HG03457 (cell line): ENCODE measurements at regions not wholly inside any gene's neighbourhood (a gene's known extent, or its start where the extent isn't known, plus 50 kb on each side); places are given as distances from the start of the nearest gene placed in this dataset.
"Not testable (repeated sequence)": the region's sequence is repeated elsewhere in the genome, so short reads cannot be mapped to it uniquely, and the experiment has no call there.

Experiments
- ATAC-seq: cut with Tn5 transposase; IDR thresholded peaks from one replicate; pipeline ENCODE4 v1.9.1; 2021; ENCODE audit warnings: moderate number of reproducible peaks; ENCODE audit not compliant: unreplicated experiment

DNA sequence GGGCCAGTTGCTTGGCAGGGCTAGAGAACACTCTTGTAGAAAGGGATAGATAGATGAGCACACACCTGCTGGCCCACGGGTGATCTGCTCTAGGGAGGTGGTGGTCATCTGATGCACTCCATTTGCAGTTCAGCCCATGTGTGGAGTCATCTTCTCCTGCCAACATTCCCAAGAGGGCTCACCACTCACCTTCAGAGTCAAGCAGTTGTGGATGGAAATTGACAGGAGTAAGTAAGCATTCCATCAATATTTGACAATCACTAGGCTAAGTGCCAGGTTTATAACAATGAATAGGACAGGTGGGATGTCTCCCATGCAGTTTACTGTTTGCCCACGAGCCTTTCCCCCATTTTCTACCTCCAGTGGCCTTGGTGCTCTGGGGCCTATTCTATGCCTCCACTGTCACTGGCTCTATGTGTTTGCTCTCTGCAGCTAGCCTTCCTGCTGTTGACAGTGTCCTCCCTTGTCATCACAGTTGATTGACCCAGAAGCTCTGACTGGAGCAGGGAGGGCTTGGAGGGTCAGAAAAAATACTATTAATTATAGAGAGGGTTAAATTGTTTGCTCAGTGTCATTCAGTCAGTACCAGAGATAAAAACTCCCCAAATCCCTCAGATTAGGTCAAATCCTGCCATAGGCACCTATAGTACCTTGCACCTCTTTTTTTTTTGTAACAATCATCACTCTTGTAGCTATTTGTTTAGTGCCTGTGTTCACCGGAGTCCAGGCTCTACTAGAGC is 134.6 kb upstream of the PZP start:
- no peak for ATAC-seq

DNA sequence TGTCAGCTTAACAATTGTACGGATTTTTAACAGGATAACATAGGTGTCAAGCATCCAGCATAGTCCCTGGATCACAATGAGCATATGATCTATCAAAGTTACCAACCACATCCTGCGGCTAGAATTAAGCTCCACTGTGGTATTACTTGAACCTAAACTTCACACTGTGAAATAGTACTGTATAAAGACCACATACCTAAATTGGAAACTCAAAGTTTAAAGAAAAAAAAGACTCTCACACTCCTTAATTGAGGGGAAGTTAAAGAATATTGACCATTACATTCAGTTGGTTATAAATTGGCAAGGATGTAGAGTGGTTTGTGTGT is 133.0 kb upstream of the PZP start:
- no peak for ATAC-seq

DNA sequence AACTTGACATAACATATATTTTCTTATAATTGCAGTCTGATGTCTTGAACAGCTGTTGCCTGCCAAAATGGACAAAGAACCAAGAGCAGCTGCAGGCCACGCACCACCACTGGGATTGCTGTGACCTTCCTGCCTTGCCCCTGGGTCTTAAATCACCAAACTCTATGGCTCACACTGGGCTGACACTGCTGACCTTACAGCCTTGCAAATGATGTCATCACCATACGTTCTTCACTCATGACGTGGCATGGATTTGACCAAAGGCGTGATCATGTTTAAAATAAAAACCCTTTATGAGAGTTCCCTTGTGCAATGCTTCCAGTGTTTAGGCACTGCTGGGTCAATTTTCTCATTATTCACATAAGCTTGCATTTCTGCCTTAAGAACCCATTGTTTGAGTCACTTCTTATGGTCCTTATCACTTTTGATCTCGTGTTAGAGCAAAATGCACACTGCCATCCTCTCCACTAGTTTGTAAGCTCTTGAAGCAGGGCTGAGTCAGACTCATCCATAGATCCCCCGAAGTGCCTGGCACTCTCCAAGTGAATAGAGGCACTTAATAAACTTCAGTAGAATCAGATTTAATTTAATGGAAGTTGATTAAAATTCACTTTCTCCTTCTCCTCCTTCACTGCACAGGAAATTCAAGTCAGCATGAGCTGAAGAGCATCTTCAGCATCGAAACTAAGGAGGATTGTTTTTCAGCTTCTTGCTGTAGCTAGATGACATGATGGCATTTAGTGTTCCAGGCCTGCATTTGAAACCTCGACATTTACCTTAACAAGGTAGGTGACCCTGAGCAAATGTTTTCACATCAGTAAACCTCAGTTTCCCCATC is 132.4 kb upstream of the PZP start:
- no peak for ATAC-seq

DNA sequence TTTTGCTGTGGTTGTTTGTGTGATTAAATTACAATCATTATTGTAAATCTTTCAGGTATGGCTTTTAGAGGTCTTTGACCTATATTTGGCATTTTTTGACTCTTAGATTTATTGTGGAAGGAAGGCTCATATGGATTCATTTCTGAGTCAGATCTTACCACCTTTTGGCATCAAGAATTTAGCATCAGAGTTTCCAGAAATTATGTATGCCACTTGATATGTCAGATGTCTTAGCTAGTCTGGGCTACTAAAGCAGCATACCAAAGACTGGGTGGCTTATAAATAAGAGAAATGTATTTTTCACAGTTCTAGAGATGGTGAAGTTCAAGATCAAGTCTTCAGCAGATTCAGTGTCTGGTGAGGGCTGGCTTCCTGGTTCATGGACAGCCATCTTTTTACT is 129.5 kb upstream of the PZP start:
- no peak for ATAC-seq

DNA sequence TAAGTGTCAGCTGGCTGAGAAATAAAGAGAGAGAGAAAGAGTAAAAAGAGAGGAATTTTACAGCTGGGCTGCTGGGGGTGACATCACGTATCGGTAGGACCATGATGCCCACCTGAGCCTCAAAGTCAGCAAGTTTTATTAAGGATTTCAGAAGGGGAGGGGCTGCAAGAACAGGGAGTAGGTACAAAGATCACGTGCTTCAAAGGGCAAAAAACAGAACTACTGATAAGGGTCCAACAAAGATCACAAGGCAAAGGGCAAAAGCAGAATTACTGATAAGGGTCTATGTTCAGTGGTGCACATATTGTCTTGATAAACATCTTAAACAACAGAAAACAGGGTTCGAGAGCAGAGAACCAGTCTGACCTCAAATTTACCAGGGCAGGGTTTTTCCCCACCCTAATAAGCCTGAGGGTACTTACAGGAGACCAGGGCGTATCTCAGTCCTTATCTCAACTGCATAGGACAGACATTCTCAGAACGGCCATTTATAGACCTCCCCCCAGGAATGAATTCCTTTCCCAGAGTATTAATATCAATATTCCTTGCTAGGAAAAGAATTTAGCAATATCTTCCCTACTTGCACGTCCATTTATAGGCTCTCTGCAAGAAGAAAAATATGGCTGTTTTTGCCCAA is 128.3 kb upstream of the PZP start:
- ATAC-seq: not testable (repeated sequence)

DNA sequence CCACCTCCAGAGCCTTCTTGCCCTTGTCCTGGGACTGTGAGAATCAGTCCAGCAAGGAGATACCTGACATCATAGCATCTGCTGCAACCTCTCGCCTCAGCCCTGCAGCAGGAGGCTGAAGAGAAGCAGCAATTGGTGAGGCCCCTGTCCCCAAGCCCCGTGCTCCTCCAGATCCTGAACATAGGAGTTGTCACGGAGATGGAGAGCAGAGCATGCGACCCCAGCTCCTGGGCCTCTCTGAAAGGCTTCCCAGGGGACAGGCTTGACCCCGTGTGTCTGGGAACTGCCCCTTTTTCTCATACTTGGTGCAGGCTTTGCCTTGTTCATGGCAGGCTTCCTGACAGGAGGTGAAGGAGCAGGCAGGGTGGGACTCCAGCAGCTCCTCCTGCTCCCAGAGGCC is 127.7 kb upstream of the PZP start:
- no peak for ATAC-seq

DNA sequence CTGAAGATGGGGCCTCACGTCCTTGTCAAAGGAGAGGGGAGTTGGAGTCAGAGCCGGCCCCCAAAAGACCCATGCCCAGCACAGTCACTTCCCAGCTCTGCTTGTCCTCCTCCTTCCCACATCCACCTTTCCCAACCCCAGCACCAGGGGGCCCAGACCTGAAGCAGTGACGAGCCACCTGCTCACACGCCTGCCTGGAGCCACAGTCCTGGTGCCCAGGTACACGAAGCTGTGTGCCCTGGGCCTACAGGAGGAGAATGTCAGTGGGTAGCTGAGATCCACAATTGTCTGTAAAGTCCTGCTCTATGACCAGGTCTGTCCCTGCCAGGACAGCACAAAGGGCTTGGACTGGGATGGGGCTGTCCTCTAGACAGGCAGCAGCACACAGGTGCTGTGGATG is 126.8 kb upstream of the PZP start:
- no peak for ATAC-seq

DNA sequence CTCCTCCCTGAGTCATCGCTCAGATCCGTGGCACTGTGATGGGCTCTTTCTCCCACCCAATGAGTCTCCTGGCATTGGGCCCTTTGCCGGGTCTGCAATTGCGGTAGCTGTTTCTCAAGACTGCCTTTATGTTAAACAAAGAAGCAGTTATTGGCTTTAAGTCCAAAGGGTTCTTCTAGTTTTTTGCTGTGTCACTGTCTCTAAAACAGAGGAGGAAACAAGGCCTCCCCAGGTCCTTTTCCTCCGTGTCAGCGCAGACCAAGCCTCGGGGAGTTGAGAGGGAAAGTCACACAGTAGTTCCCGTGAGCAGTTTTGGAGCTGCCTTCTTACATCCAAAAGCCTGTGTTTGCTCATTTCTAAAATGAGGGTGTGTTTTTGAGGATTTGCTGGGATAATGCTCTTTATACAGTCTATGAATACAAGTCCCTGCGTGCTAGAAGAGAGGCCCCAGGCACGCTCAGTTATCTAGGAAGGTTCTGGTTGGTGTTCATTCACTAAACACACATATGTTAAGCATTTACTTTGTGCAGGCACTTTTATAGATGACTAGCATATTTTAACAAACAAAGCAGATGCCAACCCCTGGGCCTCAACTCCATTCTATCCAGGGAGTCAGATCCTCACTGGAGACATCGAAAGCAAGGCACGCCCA is 126.0 kb upstream of the PZP start:
- no peak for ATAC-seq

DNA sequence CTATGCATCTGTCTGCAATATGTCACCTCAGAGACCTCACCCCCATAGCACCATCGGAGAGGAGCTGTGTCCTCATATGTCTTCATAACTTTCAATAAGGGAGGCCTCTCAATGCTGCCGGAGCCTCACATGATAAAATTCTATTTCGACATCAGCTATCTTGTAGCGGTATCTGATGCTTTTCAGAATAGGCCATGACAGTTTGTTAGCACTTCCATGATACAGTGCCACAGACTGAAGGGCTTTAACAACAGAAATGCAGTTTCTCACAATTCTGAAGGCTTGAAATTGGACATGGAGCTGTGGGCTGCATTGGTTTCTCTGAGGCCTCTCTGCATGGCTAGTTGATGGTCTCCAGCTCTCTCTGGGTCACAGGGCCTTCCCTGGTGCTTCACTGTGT is 125.0 kb upstream of the PZP start:
- ATAC-seq: no peak

DNA sequence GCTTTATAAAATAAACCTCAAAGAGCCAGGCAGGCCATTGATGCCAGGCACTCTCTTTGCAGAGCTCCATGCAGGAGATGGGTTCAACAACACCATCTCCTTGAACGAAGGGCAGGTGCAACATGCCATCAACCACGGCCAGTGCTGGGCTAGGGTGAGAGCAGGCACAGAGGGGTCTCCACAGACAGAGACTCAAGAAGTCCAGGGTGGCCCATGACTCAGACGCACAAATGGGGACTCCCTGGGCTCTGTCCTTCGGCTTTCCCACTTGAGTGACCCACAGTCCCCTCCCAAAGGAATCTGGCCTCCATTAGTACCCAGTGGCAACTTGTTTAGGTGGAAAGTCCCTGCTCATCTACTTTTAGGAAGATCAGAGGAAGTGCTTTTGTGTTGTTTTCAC is 124.4 kb upstream of the PZP start:
- ATAC-seq: no peak

DNA sequence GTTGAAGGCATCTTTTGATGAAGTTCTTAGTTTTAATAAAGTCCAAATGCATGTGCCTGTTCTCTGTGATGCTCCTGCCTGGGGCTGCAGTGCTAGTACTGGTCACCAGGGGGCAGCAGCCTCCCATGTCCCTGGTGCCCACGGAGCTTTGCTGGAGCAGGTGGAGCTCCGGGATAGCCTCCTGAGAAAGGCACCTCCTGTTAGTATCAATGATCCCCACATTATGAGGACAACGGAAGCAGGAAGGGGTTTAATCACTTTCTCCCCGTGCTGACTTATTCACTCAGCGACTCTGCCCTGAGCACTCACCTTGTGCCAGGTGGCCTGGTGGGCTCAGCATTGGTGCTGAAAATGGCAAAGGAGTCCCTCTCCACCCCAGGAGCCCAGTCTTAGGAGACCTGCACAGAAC is 123.0 kb upstream of the PZP start:
- ATAC-seq: no peak

DNA sequence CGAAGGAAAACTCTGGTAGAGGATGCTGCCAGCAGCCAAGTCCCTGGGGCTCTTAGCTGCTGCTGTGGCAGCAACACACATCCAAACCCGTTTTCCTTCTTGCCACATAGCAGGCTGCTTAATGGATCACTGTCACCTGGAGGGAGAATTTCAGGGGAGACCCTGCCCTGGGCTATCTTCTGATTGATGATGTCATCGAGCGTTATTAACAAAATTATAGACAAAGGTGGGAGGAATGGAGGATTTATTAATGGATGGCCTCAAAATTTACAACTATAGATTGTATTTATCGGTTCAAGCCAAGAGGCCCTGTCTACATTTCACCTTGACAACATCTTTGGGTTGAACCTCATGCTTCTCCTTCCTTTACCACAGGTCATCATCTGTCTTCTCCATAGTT is 120.8 kb upstream of the PZP start:
- no peak for ATAC-seq

DNA sequence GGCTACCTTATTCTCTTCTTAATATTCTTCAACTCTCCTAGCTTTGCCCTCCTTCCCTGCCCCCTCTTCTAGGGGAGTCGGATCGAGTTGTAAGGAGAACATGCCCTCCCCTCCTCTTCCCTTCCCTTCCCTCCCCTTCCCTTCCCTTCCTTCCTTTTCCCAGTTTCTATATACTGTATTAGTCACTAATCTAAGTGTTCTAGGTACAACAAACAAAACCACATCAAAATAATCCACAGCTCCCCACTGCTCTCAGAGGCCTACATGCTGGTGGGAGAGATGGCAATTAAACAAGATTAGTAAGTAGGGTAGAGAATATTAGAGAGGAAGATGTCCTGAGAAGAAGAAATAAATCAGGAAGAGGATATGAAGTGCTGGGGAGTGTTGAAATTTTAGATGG is 119.9 kb upstream of the PZP start:
- ATAC-seq: no peak

DNA sequence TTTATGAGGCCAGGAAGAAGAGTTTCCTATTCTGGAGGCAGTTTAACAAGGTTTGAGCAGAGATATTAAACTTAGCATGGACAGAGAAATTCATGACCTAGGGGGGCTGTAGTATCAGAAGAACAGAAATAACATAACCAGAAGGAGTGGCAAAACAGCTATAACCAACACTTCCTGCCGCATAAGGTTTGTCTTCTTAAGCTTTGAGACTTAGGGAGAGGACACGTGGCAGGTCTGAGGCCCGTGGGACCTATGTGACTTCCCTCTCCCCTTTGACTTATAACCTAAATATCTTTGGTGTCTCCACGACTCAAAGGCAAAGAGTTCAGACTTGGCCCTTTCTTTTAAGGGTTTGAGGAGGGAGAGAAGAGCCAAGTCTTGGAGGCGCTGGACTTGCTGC is 119.1 kb upstream of the PZP start:
- ATAC-seq: no peak

DNA sequence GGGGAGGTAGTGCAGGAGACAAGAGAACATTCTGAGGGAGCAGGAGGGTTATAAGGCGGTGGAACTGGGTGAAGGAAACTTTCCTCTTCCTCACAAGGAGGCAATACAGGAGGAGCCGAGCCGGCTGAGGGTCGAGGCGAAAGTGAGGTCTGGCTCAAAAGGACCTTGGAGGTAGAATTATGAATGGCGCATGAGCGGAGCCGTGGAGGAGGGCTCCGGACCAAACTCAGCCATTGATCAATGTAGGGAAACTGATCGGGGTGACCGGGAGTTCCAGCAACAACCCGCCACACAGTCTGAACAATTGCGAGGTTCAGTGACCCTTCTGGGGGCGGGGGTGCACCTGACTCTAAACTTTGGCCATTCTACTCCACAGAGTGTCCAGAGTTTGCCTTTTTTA is 118.7 kb upstream of the PZP start:
- ATAC-seq: not testable (repeated sequence)

DNA sequence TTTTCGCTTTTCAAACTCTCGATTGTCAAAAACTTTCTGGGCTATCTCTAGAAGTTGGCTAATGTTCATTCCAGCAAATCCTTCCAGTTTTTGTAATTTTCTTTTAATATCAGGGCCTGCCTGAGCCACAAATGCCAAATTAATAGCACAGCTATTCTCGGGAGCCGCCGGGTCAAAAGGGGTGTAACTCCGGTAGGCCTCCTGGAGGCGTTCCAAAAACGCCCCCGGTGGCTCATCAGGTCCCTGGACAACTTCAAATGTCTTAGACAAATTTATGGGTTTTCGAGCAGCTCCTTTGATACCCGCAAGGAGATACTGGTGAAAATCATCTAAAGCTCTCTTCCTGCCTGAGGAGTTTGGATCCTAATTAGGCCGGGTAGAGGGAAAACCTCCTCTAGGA is 117.9 kb upstream of the PZP start:
- ATAC-seq: no peak

DNA sequence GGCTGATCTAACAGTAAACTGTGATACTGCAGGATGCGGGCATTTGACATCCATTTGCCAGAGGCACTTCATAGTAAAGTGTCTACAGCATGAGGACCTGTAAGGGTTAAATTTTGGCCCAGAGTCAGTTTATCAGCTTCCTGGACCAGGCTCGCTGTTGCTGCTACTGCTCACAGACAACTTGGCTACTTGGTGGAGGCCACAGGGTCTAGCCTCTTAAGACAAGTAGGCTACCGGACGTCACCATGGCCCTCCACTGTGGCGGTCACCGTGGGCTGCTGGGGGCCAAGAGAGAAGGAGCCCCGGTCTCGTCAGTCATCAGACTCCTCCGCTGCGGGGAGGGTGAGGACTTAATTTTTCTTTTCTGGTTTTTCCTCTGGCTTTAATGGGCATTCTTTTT is 117.3 kb upstream of the PZP start:
- no peak for ATAC-seq

DNA sequence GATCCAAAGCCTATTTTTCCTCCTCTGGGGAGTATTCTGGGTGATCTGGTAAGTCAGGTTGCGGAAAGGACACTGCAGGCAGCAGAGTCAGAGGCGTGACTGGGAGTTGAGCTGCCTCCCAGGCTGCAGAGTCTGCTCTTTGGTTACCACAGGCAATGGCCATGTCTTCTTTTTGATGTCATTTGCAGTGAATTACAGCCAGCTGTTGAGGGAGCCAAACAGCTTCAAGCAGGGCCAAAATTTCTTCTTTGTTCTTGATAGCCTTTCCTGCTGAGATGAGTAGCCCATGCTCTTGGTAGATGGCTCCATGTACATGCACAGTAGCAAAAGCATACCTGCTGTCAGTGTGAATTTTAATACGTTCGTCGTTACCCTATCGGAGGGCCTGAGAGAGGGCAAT is 116.6 kb upstream of the PZP start:
- no peak for ATAC-seq

DNA sequence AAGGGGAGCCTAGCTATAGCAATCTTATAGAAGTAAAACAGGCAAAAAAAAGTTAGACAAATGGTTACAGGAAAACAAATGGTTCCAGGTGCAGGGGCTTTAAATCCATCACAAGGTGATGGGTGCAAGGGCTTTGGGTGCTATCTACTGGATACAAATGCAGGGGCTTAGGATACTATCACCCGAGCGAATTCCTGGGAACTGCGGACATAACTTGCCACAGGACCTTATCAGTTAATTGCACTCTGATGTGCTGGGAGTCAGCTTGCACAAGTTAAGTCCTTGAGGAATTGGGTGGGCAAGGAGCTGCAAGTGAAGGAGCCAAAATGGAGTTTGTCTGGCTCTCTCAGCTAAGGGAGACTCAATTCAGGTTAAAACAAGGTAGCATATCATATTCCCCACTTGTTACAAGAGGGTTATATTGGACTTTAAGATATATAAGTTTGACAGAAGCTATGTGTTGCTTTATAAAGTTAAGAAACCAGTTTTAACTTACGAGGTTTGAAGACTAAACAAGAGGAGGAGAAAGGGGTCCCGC is 115.0 kb upstream of the PZP start:
- no peak for ATAC-seq

DNA sequence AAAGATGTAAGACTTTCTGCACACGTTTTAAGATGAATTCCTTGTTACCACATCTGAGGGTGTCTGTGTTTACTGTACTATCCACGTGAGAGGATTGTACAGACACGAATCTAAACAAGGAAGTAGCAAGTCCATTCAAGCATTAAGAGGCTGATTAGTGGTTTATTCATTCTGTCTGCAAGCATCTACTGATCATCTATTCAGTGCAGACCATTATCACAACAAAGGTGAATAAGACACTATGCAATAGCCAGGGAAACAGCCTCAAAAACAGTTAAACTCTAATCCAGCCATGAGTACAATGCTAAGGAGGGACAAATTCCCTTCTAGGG is 111.6 kb upstream of the PZP start:
- no peak for ATAC-seq

DNA sequence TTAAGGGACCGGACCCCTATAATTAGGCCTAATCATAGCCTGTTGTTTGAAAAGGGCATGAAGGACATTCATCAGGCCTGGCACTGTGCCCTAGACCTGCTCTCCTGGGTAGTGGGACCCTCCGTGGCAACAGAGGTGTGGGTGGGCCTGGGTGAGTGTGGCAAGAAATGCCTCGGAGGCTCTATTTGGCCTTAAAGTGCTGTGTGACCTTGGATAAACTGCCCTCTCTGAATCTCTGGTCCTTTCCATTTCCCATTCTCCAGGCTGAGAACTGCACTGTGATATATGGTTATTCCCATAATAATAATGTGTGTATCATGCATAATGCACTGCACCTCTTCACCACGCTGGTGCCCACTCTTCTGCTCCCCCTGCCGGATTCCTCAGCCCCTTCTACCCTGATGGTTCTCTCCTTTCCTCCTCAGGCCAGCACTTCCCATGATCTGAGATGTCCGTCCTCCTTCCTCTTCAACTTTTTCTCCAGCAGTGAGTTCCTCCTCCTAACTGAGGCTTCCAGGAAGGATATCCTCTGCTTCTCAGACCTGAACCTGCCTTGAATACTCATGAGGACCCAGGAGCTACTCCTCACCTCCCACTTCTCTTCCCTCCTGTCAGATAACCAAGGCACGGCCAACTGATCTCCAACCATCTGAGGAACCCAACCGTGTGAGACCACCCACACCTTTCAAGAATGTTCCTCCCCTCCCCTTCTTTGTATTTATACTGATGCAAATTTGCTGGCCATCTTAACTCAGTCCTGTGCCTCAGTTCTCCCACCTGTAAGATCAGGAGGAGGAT is 111.0 kb upstream of the PZP start:
- no peak for ATAC-seq
